Fibroblast of lung (primary cell): ENCODE measurements at regions not wholly inside any gene's neighbourhood (a gene's known extent, or its start where the extent isn't known, plus 50 kb on each side); places are given as distances from the start of the nearest gene placed in this dataset.
"Not testable (repeated sequence)": the region's sequence is repeated elsewhere in the genome, so short reads cannot be mapped to it uniquely, and the experiment has no call there.

ENCODE experiments used
- DNase-seq, 2 donors: peaks; one replicate each; pipeline versions ENCODE4 v3.0.0 to v3.0.0-alpha.2; 2010; ENCODE audit warnings: low read depth in 2 of 2
- H2AFZ ChIP-seq: 2 replicates; pipeline ENCODE4 v1.5.1; 2012; ENCODE audit warnings: low read length, control low read depth, inconsistent platforms
- H3K27ac ChIP-seq: 2 replicates; pipeline ENCODE4 v1.5.1; 2011; ENCODE audit warnings: low read length, control low read depth; ENCODE audit not compliant: insufficient read depth
- H3K27me3 ChIP-seq: 2 replicates; pipeline ENCODE4 v1.5.1; 2011; ENCODE audit warnings: mild to moderate bottlenecking, low read length; ENCODE audit not compliant: control insufficient read depth, insufficient read depth
- H3K36me3 ChIP-seq: 2 replicates; pipeline ENCODE4 v1.5.1; 2011; ENCODE audit warnings: low read length; ENCODE audit not compliant: control insufficient read depth, insufficient read depth
- H3K4me1 ChIP-seq: 2 replicates; pipeline ENCODE4 v1.5.1; 2011; ENCODE audit warnings: low read length; ENCODE audit not compliant: control insufficient read depth, insufficient read depth; ENCODE audit errors: extremely low read depth
- H3K4me2 ChIP-seq: 2 replicates; pipeline ENCODE4 v1.5.1; 2011; ENCODE audit warnings: low read length, control low read depth; ENCODE audit not compliant: insufficient read depth; ENCODE audit errors: extremely low read depth
- H3K4me3 ChIP-seq, 4 experiments: fragments of 200-600 bp in 1 of 4; sonication (generic) in 1 of 4; replicated peaks in 1 of 4; 2 replicates each; pipeline ENCODE4 v1.5.1; 2011 to 2016; ENCODE audit warnings: low read length in 4 of 4, low read depth in 3 of 4, mild to moderate bottlenecking in 3 of 4, control low read depth in 2 of 4, inconsistent platforms in 1 of 4, mixed read lengths in 1 of 4; ENCODE audit not compliant: insufficient read depth in 1 of 4; ENCODE audit errors: control extremely low read depth in 1 of 4
- H3K79me2 ChIP-seq: 2 replicates; pipeline ENCODE4 v1.5.1; 2012; ENCODE audit warnings: mild to moderate bottlenecking, low read length, inconsistent platforms; ENCODE audit not compliant: control insufficient read depth, insufficient read depth
- H3K9ac ChIP-seq: 2 replicates; pipeline ENCODE4 v1.5.1; 2011; ENCODE audit warnings: mild to moderate bottlenecking, low read length, control low read depth; ENCODE audit not compliant: insufficient read depth
- H3K9me3 ChIP-seq: 2 replicates; pipeline ENCODE4 v1.5.1; 2012; ENCODE audit warnings: low read depth, low read length; ENCODE audit not compliant: control insufficient read depth, insufficient read depth
- H4K20me1 ChIP-seq: 2 replicates; pipeline ENCODE4 v1.5.1; 2011; ENCODE audit warnings: low read length; ENCODE audit not compliant: control insufficient read depth, insufficient read depth; ENCODE audit errors: extremely low read depth
- EZH2 ChIP-seq: IDR thresholded peaks from 2 replicates; pipeline ENCODE4 v1.5.1; 2012; ENCODE audit warnings: low read length, control low read depth, mild to moderate bottlenecking; ENCODE audit errors: missing control alignments
- TF ChIP-seq, protein P1 (sequence below), 2 donors: IDR thresholded peaks in 1 of 2; conservative IDR thresholded peaks in 1 of 2; 1 replicate in 1 of 2; 2 replicates in 1 of 2; pipeline ENCODE4 v1.5.1; 2011 to 2012; ENCODE audit warnings: low read length in 2 of 2, control low read depth in 1 of 2, inconsistent platforms in 1 of 2, low read depth in 1 of 2, mild to moderate bottlenecking in 1 of 2

DNA sequence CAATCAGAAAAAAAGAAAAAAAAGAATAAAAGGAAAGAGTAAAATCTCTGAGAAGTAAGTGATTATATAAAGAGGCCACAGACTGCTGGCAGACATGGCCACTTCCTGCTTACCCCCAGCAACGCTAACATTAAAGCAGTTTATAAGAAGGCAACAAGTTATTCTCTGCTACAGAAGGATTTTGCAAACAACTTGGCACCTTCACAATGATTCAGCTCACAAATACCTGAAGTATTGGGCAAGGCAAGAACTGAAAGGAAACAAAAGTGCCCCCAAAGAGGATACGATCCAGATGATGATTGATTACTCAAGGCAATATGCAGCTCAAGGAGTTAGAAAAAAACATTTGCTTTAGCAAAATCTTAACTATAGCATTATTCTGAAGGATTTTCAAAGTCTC is 718.8 kb downstream of the KLHL13 start:
- no peaks in the 10 kb centered on the region for H3K36me3 ChIP-seq
- H3K79me2 ChIP-seq = no peaks in the 10 kb centered on the region
- no peaks in the 10 kb centered on the region for H3K27me3 ChIP-seq
- no peak overlapping the region for H3K4me3 ChIP-seq
- H3K4me1 ChIP-seq = no peaks in the 10 kb centered on the region
- no peak overlapping the region for H3K9ac ChIP-seq
- no peak for DNase-seq
- H2AFZ ChIP-seq = no peak overlapping the region
- no peaks in the 10 kb centered on the region for H3K9me3 ChIP-seq
- H3K4me2 ChIP-seq = no peak overlapping the region
- no peaks in the 10 kb centered on the region for H4K20me1 ChIP-seq
- TF ChIP-seq EZH2 = no peak
- TF ChIP-seq, protein P1, sequence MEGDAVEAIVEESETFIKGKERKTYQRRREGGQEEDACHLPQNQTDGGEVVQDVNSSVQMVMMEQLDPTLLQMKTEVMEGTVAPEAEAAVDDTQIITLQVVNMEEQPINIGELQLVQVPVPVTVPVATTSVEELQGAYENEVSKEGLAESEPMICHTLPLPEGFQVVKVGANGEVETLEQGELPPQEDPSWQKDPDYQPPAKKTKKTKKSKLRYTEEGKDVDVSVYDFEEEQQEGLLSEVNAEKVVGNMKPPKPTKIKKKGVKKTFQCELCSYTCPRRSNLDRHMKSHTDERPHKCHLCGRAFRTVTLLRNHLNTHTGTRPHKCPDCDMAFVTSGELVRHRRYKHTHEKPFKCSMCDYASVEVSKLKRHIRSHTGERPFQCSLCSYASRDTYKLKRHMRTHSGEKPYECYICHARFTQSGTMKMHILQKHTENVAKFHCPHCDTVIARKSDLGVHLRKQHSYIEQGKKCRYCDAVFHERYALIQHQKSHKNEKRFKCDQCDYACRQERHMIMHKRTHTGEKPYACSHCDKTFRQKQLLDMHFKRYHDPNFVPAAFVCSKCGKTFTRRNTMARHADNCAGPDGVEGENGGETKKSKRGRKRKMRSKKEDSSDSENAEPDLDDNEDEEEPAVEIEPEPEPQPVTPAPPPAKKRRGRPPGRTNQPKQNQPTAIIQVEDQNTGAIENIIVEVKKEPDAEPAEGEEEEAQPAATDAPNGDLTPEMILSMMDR (conservative IDR thresholded peaks at IDR 0.05 in 1 of 2, IDR thresholded peaks at IDR 0.05 in 1 of 2; ENCODE audit: low read depth in 1 of 2, low read length in 2 of 2) = no peak
- no peak overlapping the region for H3K27ac ChIP-seq

DNA sequence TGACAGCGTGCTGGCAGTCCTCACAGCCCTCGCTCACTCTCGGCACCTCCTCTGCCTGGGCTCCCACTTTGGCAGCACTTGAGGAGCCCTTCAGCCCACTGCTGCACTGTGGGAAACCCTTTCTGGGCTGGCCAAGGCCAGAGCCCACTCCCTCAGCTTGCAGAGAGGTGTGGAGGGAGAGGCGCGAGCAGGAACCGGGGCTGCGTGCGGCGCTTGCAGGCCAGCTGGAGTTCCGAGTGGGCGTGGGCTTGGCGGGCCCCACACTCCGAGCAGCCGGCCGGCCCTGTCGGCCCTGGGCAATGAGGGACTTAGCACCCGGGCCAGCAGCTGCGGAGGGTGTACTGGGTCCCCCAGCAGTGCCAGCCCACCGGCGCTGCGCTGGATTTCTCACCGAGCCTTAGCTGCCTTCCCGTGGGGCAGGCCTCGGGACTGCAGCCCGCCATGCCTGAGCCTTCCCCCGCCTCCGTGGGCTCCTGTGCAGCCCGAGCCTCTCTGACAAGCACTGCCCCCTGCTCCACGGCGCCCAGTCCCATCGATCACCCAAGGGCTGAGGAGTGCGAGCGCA is 722.0 kb downstream of the KLHL13 start:
- not testable (repeated sequence) for H3K4me1 ChIP-seq, H3K79me2 ChIP-seq, H2AFZ ChIP-seq, H3K36me3 ChIP-seq, H3K4me2 ChIP-seq, H3K27ac ChIP-seq, DNase-seq, H3K27me3 ChIP-seq, H3K9me3 ChIP-seq, H4K20me1 ChIP-seq, H3K9ac ChIP-seq, H3K4me3 ChIP-seq

DNA sequence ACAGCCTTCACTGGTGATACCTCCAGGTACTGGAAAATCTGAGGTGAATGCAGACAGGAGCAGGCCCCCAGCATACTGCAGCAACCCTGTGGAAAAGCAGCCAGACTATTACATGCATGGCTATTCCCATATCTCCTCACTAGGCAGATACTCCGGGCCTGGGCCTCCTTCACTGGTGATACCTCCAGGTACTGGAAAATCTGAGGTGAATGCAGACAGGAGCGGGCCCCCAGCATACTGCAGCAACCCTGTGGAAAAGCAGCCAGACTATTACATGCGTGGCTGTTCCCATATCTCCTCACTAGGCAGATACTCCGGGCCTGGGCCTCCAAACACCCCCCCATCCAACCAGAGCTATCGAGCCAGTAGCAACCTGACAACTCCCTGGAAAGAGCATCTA is 724.2 kb downstream of the KLHL13 start:
- H3K4me1 ChIP-seq = not testable (repeated sequence)

DNA sequence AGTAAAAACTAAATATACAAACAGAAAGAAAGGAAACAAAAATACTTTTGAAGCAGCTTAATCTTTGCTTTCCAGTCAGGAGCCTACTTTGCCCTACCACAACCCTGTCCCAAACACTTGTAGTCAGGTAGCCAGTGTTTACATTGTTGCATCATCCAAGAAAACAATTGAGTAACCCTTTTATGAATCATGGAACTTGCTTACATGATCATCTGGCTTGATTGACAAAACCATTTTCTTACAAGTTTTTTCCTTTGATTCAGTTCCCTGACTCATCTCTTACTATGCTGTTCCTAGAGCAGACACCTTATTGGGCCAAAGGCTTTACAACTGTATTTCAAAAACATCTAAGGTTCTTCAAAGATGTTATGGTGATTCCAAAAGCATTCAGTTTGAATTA is 740.1 kb downstream of the KLHL13 start:
- H3K4me1 ChIP-seq = no peaks in the 10 kb centered on the region
- TF ChIP-seq, protein P1 (conservative IDR thresholded peaks at IDR 0.05 in 1 of 2, IDR thresholded peaks at IDR 0.05 in 1 of 2; ENCODE audit: low read depth in 1 of 2, low read length in 2 of 2) = no peak
- no peak for TF ChIP-seq EZH2
- no peak overlapping the region for H3K27ac ChIP-seq
- H2AFZ ChIP-seq = no peak overlapping the region
- H3K9ac ChIP-seq = no peak overlapping the region
- no peaks in the 10 kb centered on the region for H3K9me3 ChIP-seq
- H3K4me2 ChIP-seq = no peak overlapping the region
- no peaks in the 10 kb centered on the region for H3K36me3 ChIP-seq
- no peak overlapping the region for H3K4me3 ChIP-seq
- no peaks in the 10 kb centered on the region for H3K79me2 ChIP-seq
- DNase-seq = no peak
- no peaks in the 10 kb centered on the region for H4K20me1 ChIP-seq
- no peaks in the 10 kb centered on the region for H3K27me3 ChIP-seq

More for the DNA sequence above, 724.2 kb downstream of the KLHL13 start:
- not testable (repeated sequence) for H3K27me3 ChIP-seq, H3K9me3 ChIP-seq, H3K9ac ChIP-seq, H3K36me3 ChIP-seq, H3K4me3 ChIP-seq, DNase-seq, H3K27ac ChIP-seq, H2AFZ ChIP-seq, H3K4me2 ChIP-seq, H3K79me2 ChIP-seq, H4K20me1 ChIP-seq
